ENCODE measurements at regions not wholly inside any gene's neighbourhood (a gene's known extent, or its start where the extent isn't known, plus 50 kb on each side); places are given as distances from the start of the nearest gene placed in this dataset.

DNA sequence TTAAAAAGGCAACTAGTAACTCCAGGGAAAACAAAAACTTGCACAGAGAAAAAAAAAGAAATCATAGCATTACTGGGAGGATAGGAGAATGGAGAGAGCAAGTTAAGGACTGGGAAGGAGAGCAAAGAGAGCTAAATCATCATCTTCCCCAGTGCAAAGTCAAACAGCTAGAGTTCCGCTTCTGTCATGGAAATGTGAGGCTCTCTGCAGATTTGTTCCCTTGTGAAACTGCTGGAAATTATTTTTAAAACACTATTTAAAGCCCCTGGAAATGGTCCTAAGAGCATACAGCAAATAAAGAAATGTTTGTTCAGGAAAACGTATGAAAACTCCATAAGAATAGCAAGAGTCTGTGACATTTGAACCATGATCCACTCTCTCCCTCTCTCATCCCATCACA is 64.6 kb downstream of the CAMK2N1 start:
- Histone ChIP-seq H3K27ac (no peak overlapping the region), H3K9ac (no peak overlapping the region), H3K36me3 (no peaks in the 10 kb centered on the region), H3K4me1 (no peaks in the 10 kb centered on the region), H2AFZ (replicated peaks) (no peak overlapping the region), H3K9me3 (ENCODE audit: low read depth) (peaks cover 19% of the 10 kb centered on the region), H3F3A (ENCODE audit: low read depth) (no peaks in the 10 kb centered on the region), H4K20me1 (ENCODE audit: low read depth) (no peaks in the 10 kb centered on the region), H3K79me2 (ENCODE audit: low read depth) (no peaks in the 10 kb centered on the region), H3K4me2 (no peak overlapping the region), H3K4me3 (no peak overlapping the region), H3K27me3 (peaks cover 44% of the 10 kb centered on the region)
- Mint-ChIP-seq H3K27me3 (ENCODE audit: insufficient read depth, low read depth) (peaks cover 3% of the 10 kb centered on the region), H3K36me3 (no peaks in the 10 kb centered on the region), H3K9me3 (peaks cover 21% of the 10 kb centered on the region), H3K4me1 (no peaks in the 10 kb centered on the region), H3K4me3 (no peak overlapping the region), H3K27ac (no peak overlapping the region)
- TF ChIP-seq CTCF (IDR thresholded peaks at IDR 0.05) (no peak), EZH2phosphoT487 (IDR thresholded peaks at IDR 0.05) (no peak), EZH2 (IDR thresholded peaks at IDR 0.05) (no peak)
- no peak for DNase-seq (ENCODE audit: low spot score)

- Histone ChIP-seq H3F3A (ENCODE audit: low read depth) (no peaks in the 10 kb centered on the region), H3K4me2 (no peak overlapping the region), H3K27ac (no peak overlapping the region), H3K27me3 (peaks cover 37% of the 10 kb centered on the region), H4K20me1 (ENCODE audit: low read depth) (no peaks in the 10 kb centered on the region), H3K9ac (no peak overlapping the region), H3K4me3 (no peak overlapping the region), H3K4me1 (no peaks in the 10 kb centered on the region), H3K36me3 (no peaks in the 10 kb centered on the region), H2AFZ (replicated peaks) (no peak overlapping the region), H3K79me2 (ENCODE audit: low read depth) (no peaks in the 10 kb centered on the region), H3K9me3 (ENCODE audit: low read depth) (peaks cover under 1% of the 10 kb centered on the region)
- Mint-ChIP-seq H3K9me3 (peaks cover 7% of the 10 kb centered on the region), H3K27ac (no peak overlapping the region), H3K27me3 (ENCODE audit: insufficient read depth, low read depth) (peaks cover 2% of the 10 kb centered on the region), H3K4me1 (no peaks in the 10 kb centered on the region), H3K4me3 (no peak overlapping the region), H3K36me3 (no peaks in the 10 kb centered on the region)
- TF ChIP-seq EZH2phosphoT487 (IDR thresholded peaks at IDR 0.05) (no peak), CTCF (IDR thresholded peaks at IDR 0.05) (no peak), EZH2 (IDR thresholded peaks at IDR 0.05) (no peak)
- no peak for DNase-seq (ENCODE audit: low spot score)
Measured at GRCh38 chr1:20417581-20417980, 68.4 kb downstream of the CAMK2N1 start.

DNA sequence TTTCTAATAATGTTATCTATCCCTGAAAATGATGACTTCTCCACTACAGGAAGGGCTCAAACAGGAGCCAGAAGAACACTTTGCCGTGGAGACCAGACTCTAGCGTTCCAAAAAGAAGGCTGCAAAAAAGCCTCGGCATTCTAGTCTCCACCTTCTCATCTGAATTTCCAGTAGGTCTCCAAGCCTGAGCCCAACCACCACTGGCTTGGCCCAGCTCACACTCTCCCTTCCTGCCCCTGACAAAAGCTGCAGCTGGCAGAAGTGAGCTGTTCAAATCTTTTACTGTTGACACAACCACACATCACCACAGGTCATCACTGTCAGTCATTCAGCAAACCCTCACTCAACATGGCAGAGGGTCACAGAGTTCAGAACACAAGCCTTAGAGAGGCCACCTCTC is 69.3 kb downstream of the CAMK2N1 start:
- Histone ChIP-seq H3K9me3 (ENCODE audit: low read depth) (no peaks in the 10 kb centered on the region), H3K79me2 (ENCODE audit: low read depth) (no peaks in the 10 kb centered on the region), H3F3A (ENCODE audit: low read depth) (no peaks in the 10 kb centered on the region), H3K4me3 (no peak overlapping the region), H3K4me1 (no peaks in the 10 kb centered on the region), H3K4me2 (no peak overlapping the region), H3K27ac (no peak overlapping the region), H3K36me3 (no peaks in the 10 kb centered on the region), H3K9ac (no peak overlapping the region), H2AFZ (replicated peaks) (no peak overlapping the region), H4K20me1 (ENCODE audit: low read depth) (no peaks in the 10 kb centered on the region), H3K27me3 (peaks cover 28% of the 10 kb centered on the region)
- no peak overlapping the region for H3K4me3 Mint-ChIP-seq
- no peaks in the 10 kb centered on the region for H3K36me3 Mint-ChIP-seq
- no peaks in the 10 kb centered on the region for H3K27me3 Mint-ChIP-seq (ENCODE audit: insufficient read depth, low read depth)
- DNase-seq (ENCODE audit: low spot score), result no peak
- H3K4me1 Mint-ChIP-seq, result no peaks in the 10 kb centered on the region
- H3K9me3 Mint-ChIP-seq, result peaks cover 5% of the 10 kb centered on the region
- no peak for TF ChIP-seq CTCF (IDR thresholded peaks at IDR 0.05)
- TF ChIP-seq EZH2phosphoT487 (IDR thresholded peaks at IDR 0.05), result no peak
- TF ChIP-seq EZH2 (IDR thresholded peaks at IDR 0.05), result no peak
- no peak overlapping the region for H3K27ac Mint-ChIP-seq

GRCh38 chr1:20413776-20414140 is 72.3 kb downstream of the CAMK2N1 start:
- DNase-seq (ENCODE audit: low spot score), result no peak

More at GRCh38 chr1:20413776-20414140, 72.3 kb downstream of the CAMK2N1 start:
- Mint-ChIP-seq H3K27ac (no peak overlapping the region), H3K9me3 (no peaks in the 10 kb centered on the region), H3K36me3 (no peaks in the 10 kb centered on the region), H3K4me3 (no peak overlapping the region), H3K27me3 (ENCODE audit: insufficient read depth, low read depth) (no peaks in the 10 kb centered on the region), H3K4me1 (peaks cover 9% of the 10 kb centered on the region)
- no peaks in the 10 kb centered on the region for H3K79me2 ChIP-seq (ENCODE audit: low read depth)
- H3K4me3 ChIP-seq, result no peak overlapping the region
- no peak overlapping the region for H3K4me2 ChIP-seq
- H2AFZ ChIP-seq (replicated peaks), result no peak overlapping the region
- no peak overlapping the region for H3K9ac ChIP-seq
- no peaks in the 10 kb centered on the region for H4K20me1 ChIP-seq (ENCODE audit: low read depth)
- no peaks in the 10 kb centered on the region for H3K4me1 ChIP-seq
- H3K27me3 ChIP-seq, result peaks cover 3% of the 10 kb centered on the region
- H3K36me3 ChIP-seq, result no peaks in the 10 kb centered on the region
- H3K9me3 ChIP-seq (ENCODE audit: low read depth), result no peaks in the 10 kb centered on the region
- TF ChIP-seq CTCF (IDR thresholded peaks at IDR 0.05), result no peak
- no peak for TF ChIP-seq EZH2 (IDR thresholded peaks at IDR 0.05)
- no peak for TF ChIP-seq EZH2phosphoT487 (IDR thresholded peaks at IDR 0.05)
- H3F3A ChIP-seq (ENCODE audit: low read depth), result no peaks in the 10 kb centered on the region
- H3K27ac ChIP-seq, result no peak overlapping the region
